GM11168 (cell line): ENCODE measurements at regions not wholly inside any gene's neighbourhood (a gene's known extent, or its start where the extent isn't known, plus 50 kb on each side); places are given as distances from the start of the nearest gene placed in this dataset.
"Not testable (repeated sequence)": the region's sequence is repeated elsewhere in the genome, so short reads cannot be mapped to it uniquely, and the experiment has no call there.

Experiments
- in situ Hi-C: fragments of 300-500 bp; cut with MboI; formaldehyde crosslinking; loops from one replicate; pipeline ENCODE4 v1.12.0; 2022; ENCODE audit warnings: low sequenced_read_pairs; ENCODE audit not compliant: unreplicated experiment

GRCh38 chr6:9878535-9878934 is 536.3 kb downstream of the TFAP2A start:
- in situ Hi-C loops = no loop called here

GRCh38 chr6:9875605-9876353 is 539.1 kb downstream of the TFAP2A start:
- in situ Hi-C loops = no loop called here

GRCh38 chr6:9862603-9863167 is 552.2 kb downstream of the TFAP2A start:
- in situ Hi-C loops = no loop called here

- in situ Hi-C loops = no loop called here
These were observed 563.1 kb downstream of the TFAP2A start for GRCh38 chr6:9851541-9852380.

- in situ Hi-C loops = no loop called here
These were observed 563.9 kb downstream of the TFAP2A start for GRCh38 chr6:9851006-9851405.

GRCh38 chr6:9848094-9848493 is 566.8 kb downstream of the TFAP2A start:
- in situ Hi-C loops = no loop called here

GRCh38 chr6:9841886-9842725 is 572.8 kb downstream of the TFAP2A start:
- in situ Hi-C loops = no loop called here

GRCh38 chr6:9834233-9834632 is 580.6 kb downstream of the TFAP2A start:
- in situ Hi-C loops = no loop called here

- in situ Hi-C loops = no loop called here
These were observed 583.1 kb downstream of the TFAP2A start for GRCh38 chr6:9831783-9832182.

GRCh38 chr6:9830808-9831207 is 584.1 kb downstream of the TFAP2A start:
- in situ Hi-C loops = no loop called here

- in situ Hi-C loops = no loop called here
These were observed 589.3 kb downstream of the TFAP2A start for GRCh38 chr6:9825526-9825925.

- in situ Hi-C loops = not testable (repeated sequence)
These were observed 604.1 kb downstream of the TFAP2A start for GRCh38 chr6:9810727-9811126.

GRCh38 chr6:9810286-9810685 is 604.6 kb downstream of the TFAP2A start:
- in situ Hi-C loops = no loop called here

- in situ Hi-C loops = no loop called here
These were observed 608.7 kb downstream of the TFAP2A start for GRCh38 chr6:9806195-9806594.

GRCh38 chr6:9801249-9801754 is 613.6 kb downstream of the TFAP2A start:
- in situ Hi-C loops = no loop called here

- in situ Hi-C loops = no loop called here
These were observed 615.3 kb downstream of the TFAP2A start for GRCh38 chr6:9799582-9799981.

- in situ Hi-C loops = no loop called here
These were observed 618.0 kb downstream of the TFAP2A start for GRCh38 chr6:9796827-9797226.

GRCh38 chr6:9795880-9796279 is 619.0 kb downstream of the TFAP2A start:
- in situ Hi-C loops = no loop called here

GRCh38 chr6:9789201-9789600 is 625.7 kb downstream of the TFAP2A start:
- in situ Hi-C loops = no loop called here

- in situ Hi-C loops = no loop called here
These were observed 630.1 kb downstream of the TFAP2A start for GRCh38 chr6:9784786-9785185.
